ENCODE measurements at regions not wholly inside any gene's neighbourhood (a gene's known extent, or its start where the extent isn't known, plus 50 kb on each side); places are given as distances from the start of the nearest gene placed in this dataset.

- Histone ChIP-seq H3K27ac (ENCODE audit: low read depth in 1 of 2, low read length in 1 of 2) (no peak overlapping the region), H3K9ac (ENCODE audit: insufficient read depth in 1 of 2, low read length in 2 of 2) (no peak overlapping the region), H3K27me3 (ENCODE audit: control insufficient read depth in 3 of 3, insufficient read depth in 3 of 3, low read length in 2 of 3) (no peaks in the 10 kb centered on the region), H3K36me3 (ENCODE audit: control insufficient read depth in 4 of 4, insufficient read depth in 4 of 4, low read length in 4 of 4) (no peaks in the 10 kb centered on the region), H3K9me3 (ENCODE audit: control insufficient read depth in 4 of 4, insufficient read depth in 3 of 4, low read length in 3 of 4) (no peaks in the 10 kb centered on the region), H3K4me3 (no peak overlapping the region), H3K4me1 (ENCODE audit: control insufficient read depth in 5 of 5, insufficient read depth in 5 of 5, low read length in 5 of 5) (peaks cover 0 to 6% (median 0%) of the 10 kb centered on the region in 5 donors)
- TF ChIP-seq CTCF (IDR thresholded peaks at IDR 0.05; ENCODE audit: control extremely low read depth, extremely low read depth), result no peak
- DNase-seq (no peak), ATAC-seq (ENCODE audit: insufficient read depth, low FRiP score) (no peak)
- 78 to 87% methylated on average over 5 of the region's 5 CpGs for WGBS, 2 donors
These were observed 275.5 kb upstream of the SLC35B3 start for GRCh38 chr6:8710668-8711431.

DNA sequence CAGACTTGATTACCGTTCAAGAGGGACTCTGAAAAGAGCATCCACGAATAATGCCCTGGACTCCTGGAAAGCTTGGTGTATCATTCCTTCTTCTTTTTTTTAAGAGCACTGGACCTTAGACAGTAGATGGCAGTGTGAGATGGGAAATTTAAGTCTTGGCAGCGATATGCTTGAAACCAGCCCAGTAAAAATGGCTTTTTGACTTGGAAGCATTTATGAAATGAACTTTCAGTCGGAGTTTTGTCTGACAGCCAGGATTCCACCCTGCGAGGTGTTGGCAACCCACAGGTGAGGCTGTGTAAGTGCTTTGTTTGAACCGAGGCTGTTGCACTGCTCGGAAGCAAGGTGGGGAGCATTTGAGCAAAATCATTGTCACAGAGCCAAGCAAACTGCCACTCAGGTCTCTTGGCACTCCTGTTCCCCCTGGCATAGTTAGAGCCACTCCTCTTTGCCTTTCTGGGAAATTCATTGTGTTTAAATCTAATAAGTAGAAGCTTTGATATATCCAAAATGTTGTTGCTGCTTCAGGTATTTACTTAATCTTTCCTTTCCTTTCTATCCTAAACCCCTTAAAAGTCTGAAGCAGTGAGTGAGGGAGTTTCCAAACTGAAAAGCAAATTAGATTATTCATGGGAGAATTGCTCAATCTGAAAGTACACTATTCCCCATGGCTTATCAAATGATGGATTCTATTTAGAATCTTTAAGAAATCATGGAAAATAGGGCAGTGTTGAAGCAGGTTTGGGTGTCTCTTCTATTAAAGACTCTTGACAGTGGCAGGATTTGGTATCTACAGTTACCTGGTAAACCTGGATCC lies 272.8 kb upstream of the SLC35B3 start:
- H3K27ac ChIP-seq (ENCODE audit: low read depth in 1 of 2, low read length in 1 of 2), result peak overlapping the region in 1 of 2 donors; percentile 20
- H3K9me3 ChIP-seq (ENCODE audit: control insufficient read depth in 4 of 4, insufficient read depth in 3 of 4, low read length in 3 of 4), result no peaks in the 10 kb centered on the region
- H3K4me3 ChIP-seq, result no peak overlapping the region
- no peaks in the 10 kb centered on the region for H3K27me3 ChIP-seq (ENCODE audit: control insufficient read depth in 3 of 3, insufficient read depth in 3 of 3, low read length in 2 of 3)
- peak; percentile 14 for TF ChIP-seq CTCF (IDR thresholded peaks at IDR 0.05; ENCODE audit: control extremely low read depth, extremely low read depth)
- peaks cover 0 to 6% (median 0%) of the 10 kb centered on the region in 5 donors for H3K4me1 ChIP-seq (ENCODE audit: control insufficient read depth in 5 of 5, insufficient read depth in 5 of 5, low read length in 5 of 5)
- 12 to 22% methylated on average over 7 of the region's 7 CpGs for WGBS, 2 donors
- DNase-seq (peak; percentile 35 to 88 (median 78)), ATAC-seq (ENCODE audit: insufficient read depth, low FRiP score) (peak; percentile 61)
- H3K36me3 ChIP-seq (ENCODE audit: control insufficient read depth in 4 of 4, insufficient read depth in 4 of 4, low read length in 4 of 4), result no peaks in the 10 kb centered on the region
- H3K9ac ChIP-seq (ENCODE audit: insufficient read depth in 1 of 2, low read length in 2 of 2), result peak overlapping the region in 1 of 2 donors; percentile 46

DNA sequence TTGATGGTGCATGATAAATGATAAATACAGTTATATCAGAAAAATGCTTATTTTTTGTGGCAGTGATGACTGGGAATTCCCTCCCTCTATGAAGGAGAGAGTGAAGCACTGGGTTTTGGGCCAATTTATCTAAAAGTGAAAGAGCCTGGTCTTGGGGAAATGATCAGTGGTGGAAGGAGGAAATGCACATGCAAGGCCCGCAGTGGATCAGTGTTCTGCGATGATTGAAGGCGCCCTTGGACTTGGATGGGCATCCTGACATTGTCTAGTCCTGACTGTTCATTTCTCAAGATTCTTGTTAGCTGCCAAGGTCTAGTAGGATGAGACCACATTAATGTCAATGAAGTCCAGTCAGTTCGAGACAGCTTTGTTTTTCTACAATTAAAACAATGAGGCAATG lies 272.0 kb upstream of the SLC35B3 start:
- 63 to 81% methylated on average over 4 of the region's 4 CpGs for WGBS, 2 donors
- no peak for ATAC-seq (ENCODE audit: insufficient read depth, low FRiP score)
- no peak overlapping the region for H3K4me3 ChIP-seq
- no peak for TF ChIP-seq CTCF (IDR thresholded peaks at IDR 0.05; ENCODE audit: control extremely low read depth, extremely low read depth)
- no peak for DNase-seq
- no peaks in the 10 kb centered on the region for H3K9me3 ChIP-seq (ENCODE audit: control insufficient read depth in 4 of 4, insufficient read depth in 3 of 4, low read length in 3 of 4)
- no peaks in the 10 kb centered on the region for H3K36me3 ChIP-seq (ENCODE audit: control insufficient read depth in 4 of 4, insufficient read depth in 4 of 4, low read length in 4 of 4)
- H3K27me3 ChIP-seq (ENCODE audit: control insufficient read depth in 3 of 3, insufficient read depth in 3 of 3, low read length in 2 of 3), result no peaks in the 10 kb centered on the region
- H3K9ac ChIP-seq (ENCODE audit: insufficient read depth in 1 of 2, low read length in 2 of 2), result no peak overlapping the region
- peaks cover 0 to 6% (median 0%) of the 10 kb centered on the region in 5 donors for H3K4me1 ChIP-seq (ENCODE audit: control insufficient read depth in 5 of 5, insufficient read depth in 5 of 5, low read length in 5 of 5)
- H3K27ac ChIP-seq (ENCODE audit: low read depth in 1 of 2, low read length in 1 of 2), result no peak overlapping the region
